HepG2 (cell line): ENCODE measurements at regions not wholly inside any gene's neighbourhood (a gene's known extent, or its start where the extent isn't known, plus 50 kb on each side); places are given as distances from the start of the nearest gene placed in this dataset.

ENCODE experiments used
- ATAC-seq: fragments of 200-7000 bp; cut with Tn5 transposase; 3 replicates; pipeline ENCODE4 v1.9.1; 2020; ENCODE audit warnings: mild to moderate bottlenecking, moderate library complexity
- BruUV-seq: library from RNA; stranded (reverse); fragments of 400-500 nt; replicated peaks from 2 replicates; lab custom pipeline; 2021; lab: Mats Ljungman, UMichigan
- CTCF ChIA-PET: fragments of 300-600 bp; formaldehyde crosslinking; extraction: SDS; loops from one replicate; lab custom pipeline; 2021; ENCODE audit warnings: low total read pairs, inconsistent platforms, low intra/inter-chr PET ratio; lab: Yijun Ruan, JAX
- POLR2A ChIA-PET: fragments of 350-600 bp; sonication (Branson Sonifier 250); formaldehyde crosslinking; loops from one replicate; lab custom pipeline; 2020; ENCODE audit warnings: antibody characterized with exemption, inconsistent platforms; lab: Yijun Ruan, JAX
- DNase-seq: peaks from one replicate; pipeline ENCODE4 v3.0.0-alpha.2; 2015; ENCODE audit warnings: low spot score
- FAIRE-seq: peaks from 3 replicates; lab custom pipeline; 2011; peaks lifted over from hg19 to GRCh38; lab: Jason Lieb, UNC
- H2AFZ ChIP-seq: one replicate; pipeline ENCODE4 v1.6.1; 2011; ENCODE audit warnings: low read length, inconsistent platforms
- H3K27ac ChIP-seq: fragments of 300-600 bp; 3 replicates; pipeline ENCODE4 v1.8.0; 2011; ENCODE audit warnings: mixed run types, mild to moderate bottlenecking, mixed read lengths, low read length, inconsistent platforms; ENCODE audit not compliant: insufficient read depth; ENCODE audit errors: extremely low read length
- H3K27me3 ChIP-seq, 2 experiments: fragments of 200-600 bp in 1 of 2; 2 replicates in 1 of 2; 3 replicates in 1 of 2; pipeline versions ENCODE4 v1.6.0 to v1.8.0; 2011; ENCODE audit warnings: low read length in 2 of 2, mild to moderate bottlenecking in 2 of 2, moderate library complexity in 2 of 2, inconsistent platforms in 1 of 2; ENCODE audit not compliant: insufficient read depth in 2 of 2, control insufficient read depth in 1 of 2
- H3K36me3 ChIP-seq, 2 experiments: fragments of 200-600 bp in 1 of 2; replicated peaks in 1 of 2; 2 replicates in 1 of 2; 3 replicates in 1 of 2; pipeline versions ENCODE4 v1.5.1 to v1.8.0; 2011; ENCODE audit warnings: low read length in 2 of 2, inconsistent platforms in 1 of 2; ENCODE audit not compliant: insufficient read depth in 2 of 2, control insufficient read depth in 1 of 2
- H3K4me1 ChIP-seq: 2 replicates; pipeline ENCODE4 v1.5.1; 2012; ENCODE audit warnings: low read length, inconsistent platforms; ENCODE audit not compliant: insufficient read depth
- H3K4me2 ChIP-seq: 2 replicates; pipeline ENCODE4 v1.6.0; 2011; ENCODE audit warnings: low read depth, low read length, inconsistent platforms
- H3K4me3 ChIP-seq, 3 experiments: fragments of 200-600 bp in 1 of 3; sonication (generic), shearing (Covaris generic) in 1 of 3; replicated peaks in 1 of 3; 2 replicates each; pipeline ENCODE4 v1.5.1; 2011 to 2016; ENCODE audit warnings: low read length in 3 of 3, inconsistent platforms in 2 of 3, low read depth in 2 of 3, mild to moderate bottlenecking in 2 of 3, control low read depth in 1 of 3, mixed read lengths in 1 of 3; ENCODE audit not compliant: insufficient read depth in 1 of 3
- H3K79me2 ChIP-seq: one replicate; pipeline ENCODE4 v1.6.1; 2011; ENCODE audit warnings: low read length, inconsistent platforms; ENCODE audit not compliant: insufficient read depth
- H3K9ac ChIP-seq: 2 replicates; pipeline ENCODE4 v1.6.0; 2011; ENCODE audit warnings: mild to moderate bottlenecking, low read depth, low read length, inconsistent platforms; ENCODE audit not compliant: insufficient read depth
- H3K9me3 ChIP-seq: 2 replicates; pipeline ENCODE4 v1.5.1; 2012; ENCODE audit warnings: mild to moderate bottlenecking, low read length
- H4K20me1 ChIP-seq: 2 replicates; pipeline ENCODE4 v1.6.0; 2011; ENCODE audit warnings: inconsistent platforms, mild to moderate bottlenecking, low read length, moderate library complexity; ENCODE audit not compliant: insufficient read depth
- GLI4 ChIP-seq: sonication (generic); formaldehyde crosslinking; IDR thresholded peaks from 2 replicates; pipeline ENCODE4 v1.5.1; 2020; ENCODE audit warnings: missing genetic modification reagents, mild to moderate bottlenecking, moderate library complexity, borderline replicate concordance
- IRF9 ChIP-seq: sonication (generic); formaldehyde crosslinking; IDR thresholded peaks from 2 replicates; pipeline ENCODE4 v1.8.0; 2022; ENCODE audit warnings: missing genetic modification reagents, mild to moderate bottlenecking, borderline replicate concordance
- KLF11 ChIP-seq: IDR thresholded peaks from 2 replicates; pipeline ENCODE4 v1.6.1; 2016; ENCODE audit warnings: missing compliant biosample characterization
- MED13 ChIP-seq: sonication (generic); formaldehyde crosslinking; IDR thresholded peaks from 2 replicates; pipeline ENCODE4 v1.5.0; 2020; ENCODE audit warnings: missing genetic modification reagents
- NFE2 ChIP-seq: sonication (generic); formaldehyde crosslinking; IDR thresholded peaks from 2 replicates; pipeline ENCODE4 v1.4.0; 2020; ENCODE audit warnings: missing genetic modification reagents
- PCBP2 ChIP-seq: fragments of 200-400 bp; formaldehyde crosslinking; optimal IDR thresholded peaks from 2 replicates; pipeline ENCODE3; 2018; ENCODE audit warnings: low read length, low read depth; ENCODE audit not compliant: poor library complexity, severe bottlenecking
- SMAD1 ChIP-seq: sonication (generic); formaldehyde crosslinking; IDR thresholded peaks from 2 replicates; pipeline ENCODE4 v1.4.0; 2020; ENCODE audit warnings: missing genetic modification reagents, low read depth, mild to moderate bottlenecking, borderline replicate concordance
- SNRNP70 ChIP-seq: fragments of 200-400 bp; formaldehyde crosslinking; IDR thresholded peaks from 2 replicates; pipeline ENCODE4 v1.6.1; 2017; ENCODE audit warnings: mild to moderate bottlenecking, low read depth, low read length, moderate library complexity
- TBX2 ChIP-seq: sonication (generic); formaldehyde crosslinking; IDR thresholded peaks from 2 replicates; pipeline ENCODE4 v1.5.0; 2020; ENCODE audit warnings: missing genetic modification reagents, mild to moderate bottlenecking, borderline replicate concordance
- TGIF2 ChIP-seq: IDR thresholded peaks from 2 replicates; pipeline ENCODE4 v1.6.1; 2016; ENCODE audit warnings: control low read depth, missing compliant biosample characterization
- WGBS: methylation state at CpG from one replicate; pipeline ENCODE4 v1.1.6; 2017; ENCODE audit warnings: low lambda C conversion rate; 5-methylcytosine and 5-hydroxymethylcytosine counted together
- in situ Hi-C: cut with HindIII; loops from 2 replicates; pipeline ENCODE4 v1.10.0; 2017; ENCODE audit warnings: low pct_unique_long_range_greater_than_20kb; ENCODE audit not compliant: extremely low pct_ligation_motif_present
- intact Hi-C: fragments of 100-400 bp; cut with micrococcal nuclease; formaldehyde crosslinking; loops from one replicate; pipeline ENCODE4 v1.10.0; 2022; ENCODE audit not compliant: unreplicated experiment

- TF ChIP-seq IRF9 (CRISPR knock-in tag), result no peak
- TF ChIP-seq KLF11, result no peak
- no peak for TF ChIP-seq SMAD1
- TF ChIP-seq NFE2 (CRISPR knock-in tag), result no peak
- TF ChIP-seq PCBP2, result no peak
- TF ChIP-seq SNRNP70, result no peak
- TF ChIP-seq, all 625 proteins: peak for 0
Measured at GRCh38 chr3:59513570-59513969, 463.7 kb upstream of the CFAP20DC start (continued).

GRCh38 chr3:59512066-59512465, 462.2 kb upstream of the CFAP20DC start:
- no peak overlapping the region for H3K4me2 ChIP-seq
- no peaks in the 10 kb centered on the region for H3K9me3 ChIP-seq
- no peak for ATAC-seq
- BruUV-seq, result no TSS peak
- H3K27me3 ChIP-seq, result no peaks in the 10 kb centered on the region; a peak in 2 of 5 replicates
- H3K4me3 ChIP-seq, result no peak overlapping the region
- FAIRE-seq, result no peak
- no peak for DNase-seq
- CTCF ChIA-PET, result no interaction called here
- H3K4me1 ChIP-seq, result no peaks in the 10 kb centered on the region
- POLR2A ChIA-PET, result no interaction called here
- H3K27ac ChIP-seq, result no peak overlapping the region
- intact Hi-C loops, result no loop called here
- 36% methylated on average over 6 of the region's 6 CpGs for WGBS
- in situ Hi-C loops, result no loop called here
- no peaks in the 10 kb centered on the region for H4K20me1 ChIP-seq
- no peaks in the 10 kb centered on the region for H3K36me3 ChIP-seq
- TF ChIP-seq TGIF2 (CRISPR knock-in tag), result no peak
- no peak overlapping the region for H3K9ac ChIP-seq
- no peaks in the 10 kb centered on the region for H3K79me2 ChIP-seq
- H2AFZ ChIP-seq, result no peak overlapping the region

- DNase-seq (no peak), ATAC-seq (no peak), FAIRE-seq (no peak)
- intact Hi-C loops, result no loop called here
- BruUV-seq, result no TSS peak
- H3K27ac ChIP-seq, result no peak overlapping the region
- H4K20me1 ChIP-seq, result no peaks in the 10 kb centered on the region
- no peaks in the 10 kb centered on the region; a peak in 2 of 5 replicates for H3K27me3 ChIP-seq
- CTCF ChIA-PET, result no interaction called here
- no peak overlapping the region for H3K9ac ChIP-seq
- H3K79me2 ChIP-seq, result no peaks in the 10 kb centered on the region
- H3K4me2 ChIP-seq, result no peak overlapping the region
- no peak overlapping the region for H3K4me3 ChIP-seq
- WGBS, result 0% methylated on average over 4 of the region's 4 CpGs
- H3K36me3 ChIP-seq, result no peaks in the 10 kb centered on the region
- in situ Hi-C loops, result no loop called here
- H3K4me1 ChIP-seq, result no peaks in the 10 kb centered on the region
- POLR2A ChIA-PET, result no interaction called here
- no peak overlapping the region for H2AFZ ChIP-seq
- no peaks in the 10 kb centered on the region for H3K9me3 ChIP-seq
- TF ChIP-seq MED13 (CRISPR knock-in tag), result no peak
- no peak for TF ChIP-seq GLI4 (CRISPR knock-in tag)
- no peak for TF ChIP-seq TBX2 (CRISPR knock-in tag)
Measured at GRCh38 chr3:59510576-59510975, 460.8 kb upstream of the CFAP20DC start.
